ENCODE measurements at regions not wholly inside any gene's neighbourhood (a gene's known extent, or its start where the extent isn't known, plus 50 kb on each side); places are given as distances from the start of the nearest gene placed in this dataset.

DNA sequence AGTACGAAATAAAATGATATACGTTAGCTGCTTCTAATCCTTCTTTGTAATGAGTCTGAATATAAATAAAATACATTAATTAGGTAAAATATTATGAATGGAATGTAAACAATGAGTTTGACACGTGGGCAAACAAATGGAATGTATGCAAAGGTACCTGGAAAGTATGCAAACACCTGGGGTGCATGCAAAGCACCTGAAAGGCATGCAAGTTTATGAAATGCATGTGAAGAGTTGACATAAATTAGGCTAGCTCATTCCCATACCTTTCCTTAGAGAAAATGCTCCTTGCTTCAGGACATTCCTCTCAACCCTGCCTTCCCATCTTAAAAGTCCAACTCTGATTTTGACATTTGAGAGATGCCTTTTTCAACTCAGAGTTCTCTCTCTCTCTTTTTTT, 140.9 kb downstream of the EDN1 start:
- no peak for DNase-seq

DNA sequence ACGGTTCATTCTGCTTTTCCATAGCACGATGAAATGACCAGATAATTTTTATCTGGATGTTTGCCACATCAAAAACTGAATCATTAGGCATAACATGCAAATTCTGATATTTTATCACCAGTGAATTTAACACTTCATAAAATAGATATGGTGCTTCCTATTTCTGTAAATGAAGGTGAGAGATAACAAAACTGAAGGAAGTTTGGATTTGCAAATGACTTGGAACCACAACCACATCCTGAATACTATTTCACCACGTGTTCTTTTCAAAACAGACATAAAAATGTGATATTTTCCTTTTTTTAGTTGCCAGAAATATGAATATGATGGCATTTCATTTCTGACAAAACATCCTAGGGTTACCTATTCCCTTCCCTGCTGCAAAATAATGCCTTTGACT, 146.1 kb downstream of the EDN1 start:
- no peak for DNase-seq

DNA sequence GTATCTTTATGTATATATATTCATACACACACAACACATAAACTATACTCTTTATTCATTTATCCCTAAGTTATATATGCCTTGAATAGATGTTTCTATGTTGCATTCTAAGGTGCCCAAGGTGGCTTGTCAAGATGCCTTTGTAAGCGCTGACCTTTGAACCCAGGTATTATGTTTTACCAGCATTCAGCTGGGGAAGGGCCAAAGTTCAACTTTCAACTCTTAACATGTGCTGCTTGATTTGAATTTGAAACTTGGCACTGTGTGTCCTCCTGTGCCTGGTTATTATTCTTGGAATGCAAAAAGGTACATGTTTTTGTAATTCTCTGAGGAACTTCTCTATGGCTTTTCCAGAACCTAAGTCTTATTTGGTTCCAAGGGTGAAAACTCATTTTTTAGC, 146.5 kb downstream of the EDN1 start:
- no peak for DNase-seq

DNA sequence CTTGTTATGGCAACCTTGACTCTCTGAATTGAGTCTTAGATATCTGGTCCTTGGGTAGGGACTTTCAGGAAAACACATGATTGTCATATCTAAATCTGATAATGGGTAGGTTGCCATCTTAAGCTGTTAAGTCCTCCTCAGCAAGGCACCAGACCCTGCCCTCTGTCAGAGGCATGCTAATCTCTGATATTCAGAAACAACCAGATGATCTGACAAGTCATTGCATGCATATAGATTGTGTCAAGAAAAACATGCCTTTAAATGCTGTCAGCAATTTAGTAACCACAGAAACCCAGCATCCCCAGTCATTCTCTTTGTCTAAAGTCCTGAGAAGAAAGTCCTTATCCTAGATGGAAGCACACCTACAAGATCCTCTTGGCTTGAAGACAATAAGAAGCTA, 149.1 kb downstream of the EDN1 start:
- DNase-seq: no peak

DNA sequence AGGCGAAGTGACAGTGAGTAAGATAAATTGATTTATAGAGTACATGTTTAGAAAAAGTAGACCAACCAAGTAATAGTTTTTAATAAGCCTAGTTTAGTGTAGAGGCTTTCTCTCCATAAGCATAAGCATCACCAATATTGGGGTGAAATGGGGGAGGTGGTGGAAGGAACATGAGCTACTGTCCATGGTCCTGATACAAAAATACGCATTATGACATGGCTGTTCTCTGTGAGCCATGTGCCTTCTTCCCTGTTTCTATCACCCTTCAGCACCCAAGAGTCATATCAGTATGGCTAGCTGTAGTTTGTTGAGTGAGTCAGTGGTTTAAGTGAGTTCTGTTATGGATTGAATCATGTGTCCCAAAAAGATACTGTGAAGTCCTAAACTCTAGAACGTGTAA, 150.8 kb downstream of the EDN1 start:
- no peak for DNase-seq

DNA sequence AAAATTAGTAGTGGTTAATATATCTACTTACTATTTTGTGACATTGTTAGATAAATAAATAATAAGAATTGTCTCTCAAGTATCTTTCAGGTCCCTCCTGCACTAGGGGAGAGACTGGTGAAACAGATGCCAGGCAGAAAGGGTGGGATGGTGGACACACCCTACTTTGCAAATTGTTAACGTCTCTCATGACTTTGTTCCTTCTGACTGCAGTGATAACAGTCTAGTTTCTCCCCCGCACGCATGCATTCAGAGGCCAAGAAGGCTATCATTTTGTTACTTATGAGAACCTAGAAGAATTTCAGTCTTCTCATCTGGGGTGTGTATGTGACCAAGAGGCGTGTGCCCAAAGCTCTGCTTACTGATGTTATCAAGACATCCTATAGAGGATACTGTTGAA, 152.3 kb downstream of the EDN1 start:
- no peak for DNase-seq

DNA sequence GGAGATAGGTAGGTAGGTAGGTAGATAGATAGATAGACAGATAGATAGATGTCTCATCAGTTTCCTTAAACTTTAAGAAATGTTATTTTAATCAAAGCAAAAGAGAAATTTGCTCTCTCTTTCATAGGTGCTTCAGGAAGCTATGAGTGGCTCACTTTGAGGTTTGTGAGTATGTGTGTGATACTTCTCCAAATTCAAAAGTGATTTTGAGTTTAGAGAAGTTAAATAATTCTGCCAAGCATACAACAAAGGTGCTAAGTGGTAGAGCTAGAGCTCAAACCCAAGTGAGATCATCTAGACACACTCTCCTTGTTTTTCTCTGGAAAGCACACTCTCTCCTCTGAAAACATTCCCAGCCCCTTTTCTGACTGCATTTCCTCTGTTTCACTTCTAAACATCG, 156.2 kb downstream of the EDN1 start:
- no peak for DNase-seq

DNA sequence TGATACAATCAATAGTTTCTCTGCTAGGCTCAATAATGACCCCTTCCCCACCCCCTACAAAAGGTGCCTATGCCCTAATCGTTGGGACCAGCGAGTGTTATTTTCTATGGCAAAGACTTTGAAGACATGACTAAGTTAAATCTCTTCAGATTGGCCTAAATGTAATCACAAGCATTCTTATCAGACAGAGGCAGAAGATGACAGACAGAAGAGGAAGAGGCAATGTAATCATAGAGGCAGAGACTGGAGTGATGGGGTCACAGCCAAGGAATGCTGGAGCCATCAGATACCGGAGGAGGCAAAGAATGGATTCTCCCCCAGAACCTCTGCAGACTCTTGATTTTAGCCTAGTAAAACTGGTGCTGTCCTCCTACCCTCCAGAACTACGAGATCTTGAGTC, 159.3 kb downstream of the EDN1 start:
- no peak for DNase-seq

DNA sequence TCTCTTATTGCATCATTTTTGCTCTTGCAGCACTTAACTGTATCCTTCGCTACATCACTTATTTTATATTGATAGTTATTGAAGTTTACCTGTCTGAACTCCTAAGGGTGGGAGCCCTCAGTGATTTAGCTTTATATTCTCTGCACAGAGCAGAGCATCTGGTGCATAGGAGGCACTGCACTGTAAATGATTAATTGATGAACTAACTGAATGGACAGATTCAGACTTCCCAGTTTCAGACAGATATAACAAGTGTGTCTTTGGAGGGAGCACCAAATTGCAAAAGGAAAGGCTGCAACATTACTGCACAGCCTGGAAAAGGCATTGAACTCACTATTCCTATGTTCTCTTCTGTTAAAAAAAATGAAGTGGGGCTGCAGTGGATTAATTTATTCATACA, 160.3 kb downstream of the EDN1 start:
- no peak for DNase-seq

DNA sequence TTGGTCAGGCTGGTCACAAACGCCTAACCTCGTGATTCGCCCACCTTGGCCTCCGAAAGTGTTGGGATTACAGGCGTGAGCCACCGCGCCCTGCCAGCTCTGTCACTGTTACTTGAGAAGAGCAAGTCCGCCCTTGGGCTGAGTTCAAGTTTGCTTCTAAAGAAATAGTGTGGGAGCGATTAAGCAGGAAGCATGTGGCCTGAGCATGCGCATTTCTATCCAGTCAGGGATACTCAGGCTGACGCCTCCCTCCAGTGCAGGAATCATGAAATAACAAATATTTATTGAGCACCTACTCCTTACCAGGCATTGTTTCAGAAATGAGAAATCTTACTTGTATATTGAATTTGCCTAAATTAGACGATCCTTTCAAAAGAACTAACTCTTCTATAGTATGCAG, 166.2 kb downstream of the EDN1 start:
- DNase-seq: no peak

DNA sequence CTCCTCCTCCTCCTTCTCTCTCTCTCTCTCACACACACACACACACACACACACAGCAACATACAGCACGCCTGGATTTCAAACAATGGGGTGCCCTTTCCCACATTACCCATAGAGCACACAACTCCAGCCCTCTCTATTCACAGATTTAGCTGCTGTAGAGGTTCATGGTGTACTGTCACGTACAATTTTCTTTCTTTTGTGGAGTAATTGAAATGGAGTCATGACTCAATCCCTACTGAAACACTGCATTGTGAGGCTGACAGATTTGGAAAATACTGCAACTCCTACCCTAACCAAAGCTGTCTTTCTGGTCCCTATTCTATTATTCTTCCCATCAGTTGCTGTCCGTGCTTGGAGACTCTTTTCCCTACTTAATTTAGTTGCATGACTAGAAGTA, 166.9 kb downstream of the EDN1 start:
- no peak for DNase-seq

DNA sequence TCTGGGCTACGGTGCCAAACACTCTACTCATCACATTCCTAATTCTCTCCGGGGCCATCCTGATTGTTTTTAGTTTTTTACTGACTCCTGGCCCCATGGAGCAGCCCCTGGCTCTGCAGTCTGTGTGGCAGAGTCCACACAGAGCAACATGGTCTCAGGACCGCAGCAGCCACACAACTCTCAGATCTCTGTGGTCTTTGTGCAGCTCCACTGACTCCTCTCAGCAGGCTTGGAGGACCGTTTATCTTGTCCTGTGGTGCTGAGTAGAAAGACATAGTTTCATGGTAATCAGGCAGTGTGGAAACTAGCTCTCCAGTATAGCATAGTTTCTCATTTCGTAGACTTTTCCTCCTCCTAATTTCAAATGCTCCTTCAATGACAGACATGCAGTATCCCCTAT, 168.4 kb downstream of the EDN1 start:
- no peak for DNase-seq

DNA sequence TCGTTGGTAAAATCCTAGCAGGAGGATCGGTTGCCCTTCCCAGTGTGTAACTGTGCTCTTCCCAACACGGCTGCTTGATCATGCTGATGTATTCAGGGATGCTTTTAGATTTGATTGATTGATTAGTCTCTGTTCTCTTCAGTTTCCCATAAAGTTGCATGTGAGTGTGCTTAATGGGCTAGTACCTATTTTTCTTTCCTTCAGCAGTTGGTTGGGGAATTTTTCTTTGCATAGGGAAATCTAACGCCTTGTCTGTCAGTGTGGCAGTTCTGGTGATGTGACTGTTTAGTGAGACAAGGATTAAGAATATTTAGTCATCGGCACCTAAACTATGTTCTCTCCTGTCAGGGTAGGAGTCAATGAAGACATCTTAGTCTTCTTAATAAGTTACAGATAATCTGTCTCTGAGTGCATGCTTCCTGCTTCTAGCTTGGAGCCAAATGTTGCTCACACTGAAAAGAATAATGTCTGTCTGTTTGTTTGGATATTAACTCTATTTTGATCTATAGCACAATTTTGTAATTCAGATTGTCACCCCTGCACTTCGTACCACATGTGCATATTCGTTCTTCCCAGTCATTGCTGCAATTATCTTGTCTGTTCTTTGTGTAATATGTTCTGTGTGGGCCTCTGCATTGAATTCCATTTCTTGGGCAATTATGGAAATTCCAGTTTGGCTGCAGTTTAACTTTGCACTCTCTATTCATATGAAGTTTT, 169.9 kb downstream of the EDN1 start:
- DNase-seq: no peak

DNA sequence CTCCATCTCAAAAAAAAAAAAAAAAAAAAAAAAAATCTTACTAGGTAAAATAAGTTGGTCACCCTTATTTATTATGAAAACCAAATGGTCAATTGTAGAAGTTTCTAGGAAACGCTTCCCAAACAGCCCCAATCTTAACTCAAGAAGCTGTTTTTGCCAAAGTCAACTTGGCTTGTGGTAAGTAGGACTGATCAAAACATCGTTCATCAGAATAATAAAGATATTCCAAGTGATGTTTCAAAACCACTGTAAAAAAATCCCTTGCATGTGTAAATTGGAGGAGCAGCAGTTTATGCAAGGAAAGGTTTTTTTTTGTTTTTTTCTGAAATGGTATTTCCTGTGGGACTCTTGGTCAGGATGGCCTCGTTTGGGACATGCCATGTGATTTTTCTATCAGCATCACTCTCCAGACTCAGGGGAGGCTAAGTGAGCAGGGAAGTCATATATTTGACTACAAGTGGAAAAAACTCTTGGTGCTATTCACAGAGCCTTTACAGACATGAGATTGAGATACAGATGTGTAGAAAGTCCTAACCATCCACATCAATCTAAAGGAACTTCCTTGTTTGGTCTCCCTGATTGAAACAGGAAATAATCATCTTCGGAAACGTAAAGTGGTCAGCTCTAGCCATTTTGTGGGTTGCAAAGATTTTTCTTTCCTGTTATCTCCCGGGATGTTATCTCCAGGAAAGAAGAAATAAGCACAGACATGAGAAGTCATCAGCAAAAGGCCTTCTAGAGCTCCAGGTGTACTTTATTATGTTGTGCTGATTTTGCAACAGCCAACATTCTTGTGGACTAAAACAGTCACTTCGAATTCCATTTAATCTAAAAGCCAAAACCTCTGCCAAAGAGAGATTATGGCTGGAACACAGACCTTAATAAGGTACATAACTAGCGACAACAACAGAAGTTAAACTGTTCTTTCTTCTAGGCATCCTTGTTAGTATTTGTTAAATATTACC, 177.8 kb downstream of the EDN1 start:
- DNase-seq: no peak

DNA sequence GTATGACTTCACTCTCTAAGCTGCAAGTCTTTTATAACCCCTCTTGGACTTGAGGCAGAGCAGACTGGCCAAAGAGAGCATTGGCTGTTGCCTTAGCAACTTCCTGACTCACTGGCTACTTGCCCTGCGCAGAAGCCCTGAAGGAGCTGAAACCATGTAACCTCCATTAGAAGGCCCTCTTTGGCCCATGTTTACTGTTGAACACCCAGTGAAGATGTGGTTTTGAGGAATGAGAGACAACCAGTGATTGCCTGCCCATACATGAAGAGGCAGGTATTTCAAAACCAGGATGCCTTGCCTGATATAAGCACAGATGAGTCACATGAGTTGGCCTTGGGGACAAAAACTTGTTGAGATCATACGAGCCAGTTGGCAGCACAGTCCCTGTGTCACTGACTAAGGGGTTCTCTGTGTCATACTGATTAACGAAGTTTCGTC, 182.5 kb downstream of the EDN1 start:
- no peak for DNase-seq

DNA sequence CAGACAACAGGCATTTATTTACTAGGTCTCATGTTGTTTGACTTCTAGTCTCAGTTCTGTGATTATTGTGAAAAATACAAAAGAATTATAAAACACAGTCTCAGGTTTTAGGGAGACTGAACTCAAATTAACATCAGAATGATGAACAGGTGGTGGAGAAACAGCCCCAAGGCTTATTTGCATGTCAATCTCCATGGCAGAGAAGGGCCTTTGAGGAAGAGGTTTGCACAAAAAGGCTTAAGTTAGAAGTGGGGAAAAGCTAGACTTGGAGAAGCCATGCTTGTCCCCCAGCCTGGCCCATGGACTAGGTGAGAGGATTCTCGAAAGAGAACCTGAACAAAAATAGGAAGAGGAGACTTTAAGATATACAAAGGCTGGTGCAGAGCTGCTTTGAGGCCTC, 183.3 kb downstream of the EDN1 start:
- DNase-seq: no peak

DNA sequence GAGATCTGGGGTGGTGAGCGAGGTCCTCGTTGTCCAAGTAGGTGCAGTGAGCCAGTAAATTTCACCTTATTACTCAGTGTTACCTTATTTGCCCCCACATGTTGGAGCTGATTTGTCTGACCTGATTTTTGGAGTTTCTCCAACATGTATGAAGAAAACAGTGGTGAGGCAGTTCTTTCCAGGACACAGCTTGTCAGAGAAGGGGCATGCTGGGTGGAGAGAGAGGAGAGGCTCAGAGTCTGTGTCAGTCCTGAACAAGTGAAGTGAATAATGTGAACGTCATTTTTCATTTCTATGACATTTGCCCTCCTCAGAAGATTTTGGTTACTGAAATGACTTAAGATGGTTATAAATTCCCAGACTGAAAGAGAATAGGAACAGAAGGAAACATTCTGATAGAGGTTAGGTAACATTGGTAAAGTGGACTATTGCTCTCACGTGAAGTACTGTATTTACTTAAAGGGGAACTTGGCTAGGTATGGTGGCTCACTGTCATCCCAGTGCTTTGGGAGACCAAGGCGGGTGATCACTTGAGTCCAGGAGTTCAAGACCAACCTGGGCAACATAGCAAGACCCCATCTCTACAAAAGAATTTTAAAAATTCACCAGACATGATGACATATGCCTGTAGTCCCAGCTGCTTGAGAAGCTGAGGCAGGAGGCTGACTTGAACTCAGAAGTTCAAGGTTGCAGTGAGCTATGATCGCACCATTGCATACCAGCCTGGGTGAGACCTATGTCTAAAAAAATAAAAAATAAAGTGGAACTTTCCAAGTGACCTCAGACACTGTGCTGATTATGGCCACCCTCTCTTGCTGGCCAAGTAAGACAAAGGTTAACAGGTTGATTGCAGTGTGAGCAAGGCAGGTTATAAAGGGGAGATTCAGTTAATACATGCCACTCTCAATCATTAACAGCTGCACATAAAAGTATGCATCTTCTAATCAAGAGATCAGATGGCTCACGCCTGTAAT, 184.3 kb downstream of the EDN1 start:
- no peak for DNase-seq

DNA sequence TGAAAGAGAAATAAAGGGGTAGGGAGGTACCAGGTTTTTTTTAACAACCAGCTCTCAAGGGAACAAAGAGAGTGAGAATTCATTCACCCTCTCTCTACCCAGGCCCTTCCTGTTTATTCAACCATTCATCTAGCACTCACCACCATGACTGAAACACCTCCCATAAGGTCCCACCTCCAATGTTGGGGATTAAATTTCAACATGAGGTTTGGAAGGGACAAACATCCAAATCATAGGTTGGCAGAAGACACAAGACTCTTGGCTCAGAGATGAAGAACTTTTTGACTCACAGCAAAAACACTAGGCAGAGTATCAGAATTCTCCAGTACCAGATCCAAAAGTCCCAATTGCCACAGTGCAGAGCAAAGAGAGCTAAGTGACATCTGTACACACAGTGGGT, 186.3 kb downstream of the EDN1 start:
- no peak for DNase-seq

DNA sequence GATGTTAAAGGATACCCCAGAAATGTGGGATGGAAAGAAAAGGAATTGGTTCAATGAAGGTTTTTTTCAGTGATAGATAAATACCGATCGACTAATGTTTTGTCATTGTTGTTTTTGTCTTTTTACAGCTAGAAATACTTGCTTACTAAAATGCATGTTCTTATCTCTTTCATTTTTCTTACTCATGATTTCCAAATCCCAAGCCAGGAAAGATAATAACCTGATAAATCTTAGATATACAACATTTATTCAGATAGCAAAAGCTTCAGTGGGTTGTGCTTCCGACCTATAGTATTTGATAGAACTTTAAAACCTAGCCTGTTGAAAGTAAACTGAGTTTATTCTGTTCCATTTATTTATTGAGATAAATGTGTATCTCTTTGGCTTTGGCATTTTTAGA, 187.5 kb downstream of the EDN1 start:
- no peak for DNase-seq

DNA sequence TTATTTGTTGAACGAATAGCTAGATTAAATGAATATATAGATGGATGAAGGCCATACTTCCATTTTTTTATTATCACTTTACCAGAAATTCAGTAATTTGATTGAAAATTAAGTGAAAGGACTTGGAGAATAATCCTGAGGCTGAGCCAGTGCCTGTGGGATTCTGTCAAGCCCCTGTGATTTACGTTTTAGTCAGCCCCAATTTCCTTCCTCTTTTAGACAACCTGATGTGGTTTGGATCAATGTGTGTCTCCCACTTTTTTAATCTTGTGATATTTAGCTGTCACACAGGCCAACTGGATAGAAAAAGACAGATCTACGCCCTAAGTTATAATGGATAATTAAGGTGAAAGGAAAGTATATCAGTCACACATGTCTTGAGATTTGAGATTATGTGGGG, 188.8 kb downstream of the EDN1 start:
- no peak for DNase-seq

DNA sequence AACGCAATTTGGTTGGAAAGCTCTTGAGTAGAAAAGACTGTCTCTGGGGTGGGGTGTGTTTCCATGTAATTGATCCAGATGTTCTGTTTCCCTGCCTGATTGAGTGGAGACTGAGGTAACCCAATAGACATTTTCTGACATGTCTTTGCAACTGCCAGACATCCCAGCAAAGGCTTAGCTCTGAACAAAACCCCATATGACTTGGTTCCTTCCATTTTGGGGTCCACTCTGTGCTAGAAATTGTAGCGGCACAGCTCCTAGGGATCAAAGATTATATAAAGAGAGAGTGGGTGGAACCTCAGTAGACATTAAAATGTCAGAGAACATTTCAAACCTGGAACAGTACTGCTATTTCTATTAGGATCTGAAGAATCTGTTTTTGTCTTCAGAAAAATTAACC, 189.3 kb downstream of the EDN1 start:
- no peak for DNase-seq

DNA sequence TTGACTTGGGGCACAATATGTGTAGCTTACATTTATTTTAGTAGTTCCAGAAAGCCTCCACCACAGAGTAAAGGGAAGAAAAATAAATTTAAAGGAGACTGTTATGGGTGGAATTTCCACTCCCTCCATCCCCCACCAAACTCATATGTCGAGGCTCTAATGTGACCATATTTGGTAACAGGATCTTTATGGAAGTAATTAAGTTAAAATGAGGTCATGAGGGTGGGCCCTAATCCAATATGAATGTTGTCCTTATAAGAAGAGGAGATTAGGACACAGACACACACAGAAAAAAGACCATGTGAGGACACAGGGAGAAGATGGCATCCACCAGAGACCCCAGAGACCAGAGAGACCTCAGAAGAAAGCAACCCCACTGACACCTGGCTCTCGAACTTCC, 189.7 kb downstream of the EDN1 start:
- DNase-seq: no peak

DNA sequence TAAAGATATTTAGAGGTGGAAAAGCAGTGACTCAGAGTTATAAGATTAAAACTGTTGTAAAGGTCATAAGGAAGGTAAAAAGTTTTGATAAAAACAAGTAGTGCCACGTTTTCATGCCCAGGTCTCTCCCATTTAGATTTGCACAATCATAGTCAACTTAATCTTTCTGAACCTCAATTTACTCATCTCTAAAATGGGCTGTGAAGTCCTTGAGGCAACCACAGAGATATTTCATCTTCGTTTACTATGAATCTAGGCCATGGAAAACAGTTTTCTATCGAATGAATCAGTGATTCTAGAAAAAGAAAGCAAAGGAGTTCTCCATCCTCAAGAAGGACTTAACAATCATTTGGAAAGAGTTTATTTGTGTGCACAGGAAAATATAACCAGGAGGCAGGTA, 190.2 kb downstream of the EDN1 start:
- DNase-seq: no peak
